ENCODE measurements at regions not wholly inside any gene's neighbourhood (a gene's known extent, or its start where the extent isn't known, plus 50 kb on each side); places are given as distances from the start of the nearest gene placed in this dataset.

DNA sequence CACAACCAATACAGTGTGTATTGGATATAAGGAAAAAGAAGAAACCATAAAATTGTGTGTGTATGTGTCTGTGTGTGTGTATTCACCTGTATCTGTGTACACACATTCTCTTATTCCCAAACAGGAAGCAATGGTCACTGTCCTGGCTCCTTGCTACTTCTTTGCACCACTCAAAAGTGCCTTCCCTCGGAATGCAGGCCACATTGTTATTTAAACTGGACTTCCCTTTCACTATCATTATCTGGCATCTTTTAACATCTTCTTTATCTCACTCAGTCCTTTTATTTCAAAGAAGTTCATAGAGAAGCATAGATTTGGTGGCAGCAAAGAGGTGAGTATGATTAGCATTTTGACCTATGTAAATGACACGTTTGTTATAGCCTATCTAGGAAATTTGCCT, 803.7 kb downstream of the NCAM2 start:
- TF ChIP-seq CTCF (IDR thresholded peaks at IDR 0.05): no peak
- no peak for TF ChIP-seq POLR2A (IDR thresholded peaks at IDR 0.05)

Data from uterus (tissue), 2 donors.